ENCODE measurements at regions not wholly inside any gene's neighbourhood (a gene's known extent, or its start where the extent isn't known, plus 50 kb on each side); places are given as distances from the start of the nearest gene placed in this dataset.

- TF ChIP-seq SUPT20H (IDR thresholded peaks at IDR 0.05; ENCODE audit: borderline replicate concordance, control insufficient read depth, low read depth, low read length) (no peak), HCFC1 (IDR thresholded peaks at IDR 0.05; ENCODE audit: low read length) (no peak), KDM1A (IDR thresholded peaks at IDR 0.05; ENCODE audit: borderline replicate concordance) (no peak), CTCF (IDR thresholded peaks at IDR 0.05 in 2 of 3, conservative IDR thresholded peaks at IDR 0.05 in 1 of 3; ENCODE audit: control insufficient read depth in 2 of 3, extremely low read depth in 1 of 3, insufficient read depth in 1 of 3, low read depth in 3 of 3, low read length in 3 of 3) (no peak), POLR2AphosphoS5 (IDR thresholded peaks at IDR 0.05; ENCODE audit: low read length) (no peak)
These were observed 547.5 kb upstream of the NRXN1 start for GRCh38 chr2:51579412-51579811.
